GM12878 (cell line): ENCODE measurements at regions not wholly inside any gene's neighbourhood (a gene's known extent, or its start where the extent isn't known, plus 50 kb on each side); places are given as distances from the start of the nearest gene placed in this dataset.

Experiments
- ATAC-seq: fragments of 200-7000 bp; cut with Tn5 transposase; 3 replicates; pipeline ENCODE4 v1.9.1; 2020; ENCODE audit warnings: mild to moderate bottlenecking, moderate library complexity
- BruUV-seq: library from RNA; stranded (reverse); fragments of 400-500 nt; replicated peaks from 2 replicates; lab custom pipeline; 2021; lab: Mats Ljungman, UMichigan
- CTCF ChIA-PET: fragments of 300-600 bp; sonication (Branson Sonifier 250); formaldehyde crosslinking; extraction: SDS; loops from one replicate; lab custom pipeline; 2021; ENCODE audit warnings: inconsistent platforms; lab: Yijun Ruan, JAX
- POLR2A ChIA-PET: fragments of 350-600 bp; formaldehyde crosslinking; extraction: SDS; loops from one replicate; lab custom pipeline; 2021; ENCODE audit warnings: inconsistent platforms; lab: Charles Lee
- RAD21 ChIA-PET: fragments of 300-600 bp; sonication (Branson Sonifier 250); formaldehyde crosslinking; loops from one replicate; lab custom pipeline; 2023; ENCODE audit warnings: antibody characterized with exemption; ENCODE audit not compliant: unreplicated experiment; lab: Charles Lee
- SMC1A ChIA-PET: fragments of 300-600 bp; sonication (Branson Sonifier 250); formaldehyde crosslinking; loops from one replicate; lab custom pipeline; 2023; ENCODE audit not compliant: unreplicated experiment, uncharacterized antibody; lab: Charles Lee
- DNase-seq: peaks from one replicate; pipeline ENCODE4 v3.0.0-alpha.2; 2011; ENCODE audit warnings: low read depth, low spot score
- FAIRE-seq: peaks from 3 replicates; lab custom pipeline; 2011; peaks lifted over from hg19 to GRCh38; lab: Jason Lieb, UNC
- H2AFZ ChIP-seq: 2 replicates; pipeline ENCODE4 v1.6.0; 2011; ENCODE audit warnings: low read depth, low read length, control low read depth; ENCODE audit not compliant: control insufficient read depth
- H3K27ac ChIP-seq: 2 replicates; pipeline ENCODE4 v1.5.1; 2011; ENCODE audit warnings: control low read depth; ENCODE audit not compliant: control insufficient read depth, insufficient read depth
- H3K27me3 ChIP-seq, 2 experiments: replicated peaks in 1 of 2; 2 replicates each; pipeline versions ENCODE4 v1.6.0 to v1.6.1; 2011; ENCODE audit warnings: low read length in 1 of 2; ENCODE audit not compliant: control insufficient read depth in 2 of 2, insufficient read depth in 2 of 2
- H3K36me3 ChIP-seq, 2 experiments: 2 replicates each; pipeline ENCODE4 v1.5.1; 2011; ENCODE audit warnings: low read length in 1 of 2; ENCODE audit not compliant: control insufficient read depth in 2 of 2, insufficient read depth in 2 of 2
- H3K4me1 ChIP-seq: 2 replicates; pipeline ENCODE4 v1.6.1; 2011; ENCODE audit warnings: mild to moderate bottlenecking, low read length, moderate library complexity, mixed read lengths; ENCODE audit not compliant: control insufficient read depth, insufficient read depth
- H3K4me2 ChIP-seq: 2 replicates; pipeline ENCODE4 v1.6.0; 2011; ENCODE audit warnings: control low read depth; ENCODE audit not compliant: control insufficient read depth, insufficient read depth
- H3K4me3 ChIP-seq: fragments of 200-600 bp; sonication (generic); 2 replicates; pipeline ENCODE4 v1.5.1; 2016
- H3K79me2 ChIP-seq: 2 replicates; pipeline ENCODE4 v1.6.0; 2011; ENCODE audit warnings: low read length; ENCODE audit not compliant: control insufficient read depth, insufficient read depth
- H3K9ac ChIP-seq: 2 replicates; pipeline ENCODE4 v1.8.0; 2011; ENCODE audit warnings: low read length, control low read depth, mixed read lengths; ENCODE audit not compliant: control insufficient read depth, insufficient read depth
- H3K9me3 ChIP-seq: replicated peaks from 3 replicates; pipeline ENCODE4 v1.5.1; 2011; ENCODE audit warnings: mild to moderate bottlenecking, low read length; ENCODE audit not compliant: control insufficient read depth, insufficient read depth
- H4K20me1 ChIP-seq: 2 replicates; pipeline ENCODE4 v1.6.0; 2011; ENCODE audit not compliant: control insufficient read depth, insufficient read depth
- CBX5 ChIP-seq: sonication (generic); IDR thresholded peaks from 2 replicates; pipeline ENCODE4 v1.6.1; 2016; ENCODE audit warnings: low read depth, moderate library complexity, mild to moderate bottlenecking, inconsistent platforms
- EGR1 ChIP-seq, 2 experiments: IDR thresholded peaks; 1 replicate in 1 of 2; 2 replicates in 1 of 2; pipeline ENCODE4 v1.6.1; 2011 to 2012; ENCODE audit warnings: low read depth in 2 of 2, low read length in 2 of 2, borderline replicate concordance in 1 of 2, mild to moderate bottlenecking in 1 of 2, moderate library complexity in 1 of 2
- ELK1 ChIP-seq: IDR thresholded peaks from 2 replicates; pipeline ENCODE4 v1.6.1; 2012; ENCODE audit warnings: low read depth, low read length, improper control_type of control experiment
- GATAD2B ChIP-seq: fragments of 450-650 bp; conservative IDR thresholded peaks from 2 replicates; pipeline ENCODE4 v1.6.1; 2017; ENCODE audit warnings: low read depth, mild to moderate bottlenecking, moderate library complexity
- HSF1 ChIP-seq: fragments of 150-350 bp; IDR thresholded peaks from 2 replicates; pipeline ENCODE4 v1.6.1; 2014; ENCODE audit warnings: mild to moderate bottlenecking, low read depth, low read length
- MTA2 ChIP-seq: fragments of 450-650 bp; IDR thresholded peaks from 2 replicates; pipeline ENCODE4 v1.6.1; 2016; ENCODE audit warnings: low read depth, mild to moderate bottlenecking, moderate library complexity
- MYB ChIP-seq: fragments of 150-350 bp; IDR thresholded peaks from 2 replicates; pipeline ENCODE4 v1.6.1; 2014; ENCODE audit warnings: mild to moderate bottlenecking, low read depth, low read length, borderline replicate concordance
- NR2C1 ChIP-seq: fragments of 450-650 bp; IDR thresholded peaks from 2 replicates; pipeline ENCODE4 v1.6.1; 2017; ENCODE audit warnings: antibody characterized with exemption, mild to moderate bottlenecking, moderate library complexity
- REST ChIP-seq: IDR thresholded peaks from 2 replicates; pipeline ENCODE4 v1.6.1; 2012; ENCODE audit warnings: mild to moderate bottlenecking, low read depth, low read length
- SREBF1 ChIP-seq: IDR thresholded peaks from 2 replicates; pipeline ENCODE4 v1.6.1; 2012; ENCODE audit warnings: mild to moderate bottlenecking, low read length
- SUZ12 ChIP-seq: fragments of 200-600 bp; sonication (generic); IDR thresholded peaks from one replicate; pipeline ENCODE4 v1.6.1; 2018; ENCODE audit warnings: antibody characterized with exemption, mild to moderate bottlenecking; ENCODE audit not compliant: unreplicated experiment
- YY1 ChIP-seq: IDR thresholded peaks from 2 replicates; pipeline ENCODE4 v1.6.1; 2011; ENCODE audit warnings: low read depth, mild to moderate bottlenecking, low read length
- WGBS: methylation state at CpG from one replicate; pipeline ENCODE4 v1.1.6; 2016; ENCODE audit warnings: low lambda C conversion rate; ENCODE audit not compliant: insufficient replicate concordance, insufficient coverage; ENCODE audit errors: missing lambda C conversion rate; 5-methylcytosine and 5-hydroxymethylcytosine counted together
- in situ Hi-C: fragments of 300-500 bp; cut with MboI; formaldehyde crosslinking; loops from 9 replicates; pipeline ENCODE4 v1.14.3; 2018; ENCODE audit warnings: mixed read lengths
- intact Hi-C: fragments of 100-400 bp; cut with micrococcal nuclease; formaldehyde crosslinking; loops from one replicate; pipeline ENCODE4 v1.14.2; 2022; ENCODE audit not compliant: unreplicated experiment
- TF ChIP-seq, protein P1 (sequence below): IDR thresholded peaks from 2 replicates; pipeline ENCODE4 v1.6.1; 2011; ENCODE audit warnings: low read depth, mild to moderate bottlenecking, low read length, moderate library complexity, borderline replicate concordance; ENCODE audit errors: extremely low read depth
- TF ChIP-seq, protein P2 (sequence below): fragments of 450-650 bp; IDR thresholded peaks from 2 replicates; pipeline ENCODE4 v1.6.1; 2017; ENCODE audit warnings: mild to moderate bottlenecking, moderate library complexity

DNA sequence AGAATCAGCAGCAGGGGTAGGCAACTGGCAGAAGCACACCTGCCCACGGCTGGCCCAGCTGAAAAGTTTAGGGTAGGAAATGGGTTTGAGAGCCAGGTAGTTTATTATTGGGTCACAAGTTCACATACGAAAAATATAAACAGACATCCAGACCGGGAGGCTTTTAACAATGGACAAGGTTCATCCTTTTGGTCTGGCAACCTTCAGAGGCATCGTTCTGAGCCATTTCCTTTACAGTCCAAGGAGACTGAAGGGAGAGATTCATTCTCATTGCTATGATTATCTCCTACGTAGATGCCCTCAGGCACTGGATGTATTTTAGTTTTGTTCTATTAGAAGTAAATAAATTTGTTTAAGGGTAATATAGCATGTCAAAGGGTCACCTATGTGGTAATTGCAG is 248.0 kb upstream of the THBS1 start:
- FAIRE-seq (no peak), DNase-seq (no peak), ATAC-seq (no peak)
- no peak overlapping the region for H3K4me3 ChIP-seq
- POLR2A ChIA-PET, result no interaction called here
- no peaks in the 10 kb centered on the region for H3K36me3 ChIP-seq
- RAD21 ChIA-PET, result no interaction called here
- intact Hi-C loops, result no loop called here
- no peaks in the 10 kb centered on the region for H4K20me1 ChIP-seq
- no peaks in the 10 kb centered on the region for H3K27me3 ChIP-seq
- in situ Hi-C loops, result no loop called here
- H3K4me2 ChIP-seq, result no peak overlapping the region
- no TSS peak for BruUV-seq
- no peak overlapping the region for H2AFZ ChIP-seq
- no peaks in the 10 kb centered on the region for H3K9me3 ChIP-seq
- H3K79me2 ChIP-seq, result no peaks in the 10 kb centered on the region
- H3K27ac ChIP-seq, result no peak overlapping the region
- H3K9ac ChIP-seq, result no peak overlapping the region
- SMC1A ChIA-PET, result no interaction called here
- CTCF ChIA-PET, result no interaction called here
- 35% methylated on average over 5 of the region's 5 CpGs for WGBS
- no peaks in the 10 kb centered on the region for H3K4me1 ChIP-seq
- TF ChIP-seq REST, result no peak
- TF ChIP-seq HSF1, result no peak
- no peak for TF ChIP-seq GATAD2B
- TF ChIP-seq ELK1, result no peak
- no peak for TF ChIP-seq EGR1 (IDR thresholded peaks at IDR 0.05; ENCODE audit: borderline replicate concordance in 1 of 2, low read depth in 2 of 2, low read length in 2 of 2)
- TF ChIP-seq MYB, result no peak
- no peak for TF ChIP-seq SREBF1
- TF ChIP-seq CBX5, result no peak
- TF ChIP-seq, protein P1, sequence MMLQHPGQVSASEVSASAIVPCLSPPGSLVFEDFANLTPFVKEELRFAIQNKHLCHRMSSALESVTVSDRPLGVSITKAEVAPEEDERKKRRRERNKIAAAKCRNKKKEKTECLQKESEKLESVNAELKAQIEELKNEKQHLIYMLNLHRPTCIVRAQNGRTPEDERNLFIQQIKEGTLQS, result no peak
- TF ChIP-seq, protein P2, sequence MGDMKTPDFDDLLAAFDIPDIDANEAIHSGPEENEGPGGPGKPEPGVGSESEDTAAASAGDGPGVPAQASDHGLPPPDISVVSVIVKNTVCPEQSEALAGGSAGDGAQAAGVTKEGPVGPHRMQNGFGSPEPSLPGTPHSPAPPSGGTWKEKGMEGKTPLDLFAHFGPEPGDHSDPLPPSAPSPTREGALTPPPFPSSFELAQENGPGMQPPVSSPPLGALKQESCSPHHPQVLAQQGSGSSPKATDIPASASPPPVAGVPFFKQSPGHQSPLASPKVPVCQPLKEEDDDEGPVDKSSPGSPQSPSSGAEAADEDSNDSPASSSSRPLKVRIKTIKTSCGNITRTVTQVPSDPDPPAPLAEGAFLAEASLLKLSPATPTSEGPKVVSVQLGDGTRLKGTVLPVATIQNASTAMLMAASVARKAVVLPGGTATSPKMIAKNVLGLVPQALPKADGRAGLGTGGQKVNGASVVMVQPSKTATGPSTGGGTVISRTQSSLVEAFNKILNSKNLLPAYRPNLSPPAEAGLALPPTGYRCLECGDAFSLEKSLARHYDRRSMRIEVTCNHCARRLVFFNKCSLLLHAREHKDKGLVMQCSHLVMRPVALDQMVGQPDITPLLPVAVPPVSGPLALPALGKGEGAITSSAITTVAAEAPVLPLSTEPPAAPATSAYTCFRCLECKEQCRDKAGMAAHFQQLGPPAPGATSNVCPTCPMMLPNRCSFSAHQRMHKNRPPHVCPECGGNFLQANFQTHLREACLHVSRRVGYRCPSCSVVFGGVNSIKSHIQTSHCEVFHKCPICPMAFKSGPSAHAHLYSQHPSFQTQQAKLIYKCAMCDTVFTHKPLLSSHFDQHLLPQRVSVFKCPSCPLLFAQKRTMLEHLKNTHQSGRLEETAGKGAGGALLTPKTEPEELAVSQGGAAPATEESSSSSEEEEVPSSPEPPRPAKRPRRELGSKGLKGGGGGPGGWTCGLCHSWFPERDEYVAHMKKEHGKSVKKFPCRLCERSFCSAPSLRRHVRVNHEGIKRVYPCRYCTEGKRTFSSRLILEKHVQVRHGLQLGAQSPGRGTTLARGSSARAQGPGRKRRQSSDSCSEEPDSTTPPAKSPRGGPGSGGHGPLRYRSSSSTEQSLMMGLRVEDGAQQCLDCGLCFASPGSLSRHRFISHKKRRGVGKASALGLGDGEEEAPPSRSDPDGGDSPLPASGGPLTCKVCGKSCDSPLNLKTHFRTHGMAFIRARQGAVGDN, result no peak
- no peak for TF ChIP-seq MTA2
- TF ChIP-seq YY1, result no peak
- TF ChIP-seq NR2C1, result no peak
- TF ChIP-seq SUZ12, result no peak
